Activated CD4-positive, alpha-beta memory T cell treated with anti-CD3 and anti-CD28 coated beads for 36 hours (primary cell): ENCODE measurements at regions not wholly inside any gene's neighbourhood (a gene's known extent, or its start where the extent isn't known, plus 50 kb on each side); places are given as distances from the start of the nearest gene placed in this dataset.

Source experiments
- CTCF ChIA-PET: fragments of 350-600 bp; sonication (Branson Sonifier 250); formaldehyde crosslinking; loops from one replicate; lab custom pipeline; 2021; ENCODE audit warnings: antibody characterized with exemption, inconsistent platforms; lab: Charles Lee
- POLR2A ChIA-PET: fragments of 350-600 bp; sonication (Branson Sonifier 250); formaldehyde crosslinking; loops from one replicate; lab custom pipeline; 2021; ENCODE audit warnings: antibody characterized with exemption; lab: Charles Lee
- DNase-seq: peaks from one replicate; pipeline ENCODE4 v3.0.0-alpha.2; 2020
- H3K27ac Mint-ChIP-seq: one replicate; pipeline ENCODE4 v1.8.0; 2021; ENCODE audit warnings: mixed read lengths
- H3K27me3 Mint-ChIP-seq: one replicate; pipeline ENCODE4 v1.8.0; 2021; ENCODE audit warnings: mixed read lengths
- H3K36me3 Mint-ChIP-seq: one replicate; pipeline ENCODE4 v1.8.0; 2021; ENCODE audit warnings: mixed read lengths
- H3K4me1 Mint-ChIP-seq: one replicate; pipeline ENCODE4 v1.8.0; 2021; ENCODE audit warnings: low read depth, mixed read lengths
- H3K4me3 Mint-ChIP-seq: one replicate; pipeline ENCODE4 v1.8.0; 2021; ENCODE audit warnings: mild to moderate bottlenecking, mixed read lengths
- H3K9me3 Mint-ChIP-seq: one replicate; pipeline ENCODE4 v1.8.0; 2021; ENCODE audit warnings: mixed read lengths
- intact Hi-C: fragments of 100-400 bp; cut with micrococcal nuclease; formaldehyde crosslinking; loops from one replicate; pipeline ENCODE4 v1.15.1; 2023

GRCh38 chr5:128881502-128882018 is 83.7 kb upstream of the SLC27A6 start:
- intact Hi-C loops = no loop called here
- Mint-ChIP-seq H3K27ac (no peak overlapping the region), H3K9me3 (no peaks in the 10 kb centered on the region), H3K4me3 (no peak overlapping the region), H3K4me1 (no peaks in the 10 kb centered on the region), H3K27me3 (peaks cover 2% of the 10 kb centered on the region), H3K36me3 (no peaks in the 10 kb centered on the region)
- ChIA-PET CTCF (interaction anchor here (0.6 kb wide), 1 partner anchor 279 kb away, joined by 4 read pairs; no protein-coding TSS in a partner anchor), POLR2A (no interaction called here)
- DNase-seq = no peak

- ChIA-PET POLR2A (no interaction called here), CTCF (no interaction called here)
- intact Hi-C loops = no loop called here
- Mint-ChIP-seq H3K4me1 (no peaks in the 10 kb centered on the region), H3K27ac (no peak overlapping the region), H3K27me3 (peaks cover 2% of the 10 kb centered on the region), H3K9me3 (no peaks in the 10 kb centered on the region), H3K4me3 (no peak overlapping the region), H3K36me3 (no peaks in the 10 kb centered on the region)
- no peak for DNase-seq
Measured at GRCh38 chr5:128885649-128886255, 79.5 kb upstream of the SLC27A6 start.

GRCh38 chr5:128895122-128895521 is 70.2 kb upstream of the SLC27A6 start:
- CTCF ChIA-PET = interaction anchor here (1.2 kb wide), 1 partner anchor 7 kb away, joined by 3 read pairs; no protein-coding TSS in a partner anchor
- no peak overlapping the region for H3K27ac Mint-ChIP-seq
- no peaks in the 10 kb centered on the region for H3K36me3 Mint-ChIP-seq
- POLR2A ChIA-PET = no interaction called here
- DNase-seq = no peak
- intact Hi-C loops = no loop called here
- H3K4me1 Mint-ChIP-seq = no peaks in the 10 kb centered on the region
- no peaks in the 10 kb centered on the region for H3K9me3 Mint-ChIP-seq
- no peaks in the 10 kb centered on the region for H3K27me3 Mint-ChIP-seq
- H3K4me3 Mint-ChIP-seq = no peak overlapping the region

GRCh38 chr5:128896675-128897074 is 68.6 kb upstream of the SLC27A6 start:
- no peak for DNase-seq
- Mint-ChIP-seq H3K4me3 (no peak overlapping the region), H3K9me3 (no peaks in the 10 kb centered on the region), H3K4me1 (no peaks in the 10 kb centered on the region), H3K27me3 (peaks cover 2% of the 10 kb centered on the region), H3K36me3 (no peaks in the 10 kb centered on the region), H3K27ac (no peak overlapping the region)
- POLR2A ChIA-PET = no interaction called here
- CTCF ChIA-PET = no interaction called here
- intact Hi-C loops = no loop called here

GRCh38 chr5:128903550-128903949 is 61.7 kb upstream of the SLC27A6 start:
- no peak for DNase-seq
- CTCF ChIA-PET = no interaction called here
- no peaks in the 10 kb centered on the region for H3K36me3 Mint-ChIP-seq
- H3K4me1 Mint-ChIP-seq = no peaks in the 10 kb centered on the region
- H3K9me3 Mint-ChIP-seq = no peaks in the 10 kb centered on the region
- intact Hi-C loops = no loop called here
- no peak overlapping the region for H3K4me3 Mint-ChIP-seq
- H3K27ac Mint-ChIP-seq = no peak overlapping the region
- POLR2A ChIA-PET = no interaction called here
- peaks cover 2% of the 10 kb centered on the region for H3K27me3 Mint-ChIP-seq

GRCh38 chr5:128904805-128905567 is 60.3 kb upstream of the SLC27A6 start:
- Mint-ChIP-seq H3K9me3 (no peaks in the 10 kb centered on the region), H3K4me3 (no peak overlapping the region), H3K36me3 (no peaks in the 10 kb centered on the region), H3K27me3 (peaks cover 2% of the 10 kb centered on the region), H3K27ac (no peak overlapping the region), H3K4me1 (no peaks in the 10 kb centered on the region)
- DNase-seq = no peak
- CTCF ChIA-PET = interaction anchor here (0.6 to 2.0 kb wide), 5 partner anchors 11 to 866 kb away, joined by 3 to 29 read pairs (median 4); no protein-coding TSS in a partner anchor
- POLR2A ChIA-PET = no interaction called here
- intact Hi-C loops = loop anchor here (1.0 to 5.0 kb wide), 8 partner anchors 189 to 947 kb away; partner anchors contain the start of gene ISOC1

GRCh38 chr5:128905568-128906110 is 59.6 kb upstream of the SLC27A6 start:
- intact Hi-C loops = loop anchor here (1.0 to 5.0 kb wide), 8 partner anchors 189 to 947 kb away; partner anchors contain the start of gene ISOC1
- Mint-ChIP-seq H3K4me3 (no peak overlapping the region), H3K36me3 (no peaks in the 10 kb centered on the region), H3K9me3 (no peaks in the 10 kb centered on the region), H3K4me1 (no peaks in the 10 kb centered on the region), H3K27me3 (peaks cover under 1% of the 10 kb centered on the region), H3K27ac (no peak overlapping the region)
- CTCF ChIA-PET = interaction anchor here (0.6 to 2.0 kb wide), 11 partner anchors 10 to 866 kb away, joined by 3 to 29 read pairs (median 3); no protein-coding TSS in a partner anchor
- peak; percentile 33 for DNase-seq
- POLR2A ChIA-PET = no interaction called here

GRCh38 chr5:128913551-128913950 is 51.7 kb upstream of the SLC27A6 start:
- POLR2A ChIA-PET = no interaction called here
- Mint-ChIP-seq H3K27me3 (peaks cover 9% of the 10 kb centered on the region), H3K9me3 (no peaks in the 10 kb centered on the region), H3K36me3 (no peaks in the 10 kb centered on the region), H3K4me1 (no peaks in the 10 kb centered on the region), H3K4me3 (no peak overlapping the region), H3K27ac (no peak overlapping the region)
- no peak for DNase-seq
- intact Hi-C loops = loop anchor here (2.0 kb wide), 1 partner anchor 855 kb away; no protein-coding TSS in a partner anchor
- CTCF ChIA-PET = no interaction called here
